Ishikawa (cell line): ENCODE measurements at regions not wholly inside any gene's neighbourhood (a gene's known extent, or its start where the extent isn't known, plus 50 kb on each side); places are given as distances from the start of the nearest gene placed in this dataset.

Experiments used
- CEBPB ChIP-seq: IDR thresholded peaks from 2 replicates; pipeline ENCODE4 v1.6.1; 2012
- CREB1 ChIP-seq: IDR thresholded peaks from 2 replicates; pipeline ENCODE4 v1.6.1; 2012; ENCODE audit warnings: low read depth
- EGR1 ChIP-seq: IDR thresholded peaks from 2 replicates; pipeline ENCODE4 v1.6.1; 2012
- EP300 ChIP-seq: IDR thresholded peaks from 2 replicates; pipeline ENCODE4 v1.6.1; 2012; ENCODE audit warnings: borderline replicate concordance
- FOXM1 ChIP-seq: IDR thresholded peaks from 2 replicates; pipeline ENCODE4 v1.6.1; 2012; ENCODE audit warnings: low read depth, borderline replicate concordance
- NFIC ChIP-seq: IDR thresholded peaks from 2 replicates; pipeline ENCODE4 v1.6.1; 2012
- RAD21 ChIP-seq: IDR thresholded peaks from 2 replicates; pipeline ENCODE4 v1.6.1; 2012; ENCODE audit warnings: low read depth
- TAF1 ChIP-seq: IDR thresholded peaks from 2 replicates; pipeline ENCODE4 v1.6.1; 2012; ENCODE audit warnings: low read depth, mild to moderate bottlenecking
- TCF12 ChIP-seq: IDR thresholded peaks from 2 replicates; pipeline ENCODE4 v1.6.1; 2012; ENCODE audit warnings: low read depth
- TEAD4 ChIP-seq: IDR thresholded peaks from 2 replicates; pipeline ENCODE4 v1.6.1; 2012
- YY1 ChIP-seq: IDR thresholded peaks from 2 replicates; pipeline ENCODE4 v1.6.1; 2012; ENCODE audit warnings: low read depth
- ZBTB7A ChIP-seq: IDR thresholded peaks from 2 replicates; pipeline ENCODE4 v1.6.1; 2012; ENCODE audit warnings: low read depth
- TF ChIP-seq, protein P1 (sequence below): IDR thresholded peaks from 2 replicates; pipeline ENCODE4 v1.6.1; 2012
- TF ChIP-seq, protein P2 (sequence below): IDR thresholded peaks from 2 replicates; pipeline ENCODE4 v1.6.1; 2012; ENCODE audit warnings: low read depth, mild to moderate bottlenecking
- TF ChIP-seq, protein P3 (sequence below): IDR thresholded peaks from 2 replicates; pipeline ENCODE4 v1.6.1; 2012

DNA sequence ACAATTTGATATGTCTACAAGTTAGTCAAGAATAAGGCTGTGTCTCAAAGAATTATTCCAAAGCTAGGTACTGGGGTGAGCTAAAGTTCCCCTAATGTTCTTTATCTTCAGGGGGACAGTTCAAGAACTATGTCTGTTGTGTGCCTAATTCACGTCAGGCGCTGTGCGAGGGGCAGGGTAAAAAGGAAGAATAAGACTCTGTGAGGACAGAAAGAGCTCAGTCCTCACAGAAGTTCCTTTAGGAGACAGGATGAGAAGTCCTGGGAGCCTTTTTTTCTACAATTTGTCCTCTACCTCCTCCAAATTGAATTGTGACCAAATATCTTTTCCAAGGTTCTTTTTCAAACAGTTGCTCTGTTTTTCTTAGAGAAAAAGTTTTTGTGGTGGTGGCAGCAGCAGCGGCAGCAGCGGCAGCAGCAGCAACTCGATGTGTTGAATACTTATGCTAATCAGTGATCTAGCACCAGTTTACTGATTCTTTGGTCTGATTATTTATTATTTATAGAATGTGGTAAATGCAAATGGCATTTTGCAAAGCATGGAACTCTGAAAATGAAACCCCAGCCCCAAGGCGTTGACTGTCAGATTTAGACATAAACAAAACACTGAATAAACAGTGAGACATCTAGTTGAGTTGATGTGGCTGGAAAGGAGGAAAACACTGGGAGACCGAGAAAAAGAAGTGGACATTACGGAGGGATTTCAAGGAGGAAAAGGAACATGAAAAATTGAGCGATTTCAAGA, 88.6 kb downstream of the GTPBP8 start:
- TF ChIP-seq, protein P1, sequence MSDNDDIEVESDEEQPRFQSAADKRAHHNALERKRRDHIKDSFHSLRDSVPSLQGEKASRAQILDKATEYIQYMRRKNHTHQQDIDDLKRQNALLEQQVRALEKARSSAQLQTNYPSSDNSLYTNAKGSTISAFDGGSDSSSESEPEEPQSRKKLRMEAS = no peak
- TF ChIP-seq ZBTB7A = no peak
- TF ChIP-seq FOXM1 = no peak
- no peak for TF ChIP-seq EGR1

DNA sequence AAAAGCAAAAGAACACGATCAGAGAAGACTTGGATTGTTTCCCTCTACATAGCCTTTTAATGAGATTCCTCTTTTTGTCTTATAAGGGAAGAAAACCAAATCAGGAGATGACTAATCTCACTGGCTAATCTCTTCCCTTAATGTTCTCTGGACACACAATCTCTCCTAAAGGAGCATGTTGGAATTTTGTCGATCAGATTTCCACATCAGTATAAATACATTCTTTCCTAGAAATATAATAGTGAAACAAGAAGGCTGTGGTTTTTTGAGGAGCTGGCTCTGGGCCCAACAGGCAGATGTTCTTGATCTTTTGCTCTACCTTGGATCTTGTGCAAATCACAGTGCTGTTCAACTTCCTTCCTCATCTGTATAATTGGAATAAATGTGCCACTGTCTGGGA, 94.0 kb downstream of the GTPBP8 start:
- TF ChIP-seq TAF1 (no peak), CREB1 (no peak)

DNA sequence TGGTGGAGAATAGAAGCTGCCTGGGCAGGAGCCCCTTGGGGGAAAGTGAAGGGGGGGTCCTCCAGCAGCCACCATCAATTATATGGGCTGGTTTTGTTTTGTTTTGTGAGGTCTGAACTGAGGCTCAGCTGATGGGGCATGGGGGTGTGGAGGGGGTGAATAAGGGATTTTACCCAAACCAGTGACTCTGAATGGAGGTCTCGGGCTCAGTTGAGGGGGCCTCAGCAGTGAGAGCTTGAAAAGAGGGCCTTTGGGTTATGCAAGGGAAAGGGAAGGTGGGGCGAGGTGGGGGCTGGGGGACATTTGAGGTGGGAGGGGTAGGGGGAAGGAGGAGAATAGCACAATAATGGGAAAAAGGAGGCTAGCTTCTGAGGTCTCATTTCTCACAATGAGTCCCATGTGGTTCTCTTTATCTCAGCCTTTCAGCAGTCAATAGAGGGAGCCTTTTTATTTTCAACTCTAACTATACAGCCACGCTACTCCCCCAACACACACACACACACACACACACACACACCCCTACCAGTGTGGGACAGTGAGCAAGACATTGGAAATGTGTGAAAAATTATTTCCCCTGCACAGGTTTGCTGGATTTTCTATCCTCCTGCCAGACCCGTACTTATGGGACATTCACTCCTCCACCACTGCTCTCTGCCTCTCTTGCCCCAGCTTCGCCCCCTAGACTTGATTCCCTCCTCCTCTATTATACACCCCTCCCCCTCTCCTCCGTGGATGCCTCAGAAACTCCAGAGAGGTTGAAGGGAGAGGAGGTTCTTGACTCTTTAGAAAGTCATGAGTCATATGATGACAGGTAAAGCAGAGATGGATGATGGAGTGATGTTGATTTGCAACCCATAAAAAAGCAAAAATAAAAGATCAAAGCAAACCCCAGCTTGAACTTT, 96.0 kb downstream of the GTPBP8 start:
- TF ChIP-seq EP300 (no peak), FOXM1 (no peak), NFIC (no peak), EGR1 (no peak), YY1 (no peak), TAF1 (no peak), ZBTB7A (no peak), CEBPB (no peak), TCF12 (no peak), RAD21 (no peak), TEAD4 (no peak), CREB1 (no peak)
- TF ChIP-seq, protein P1 = no peak
- TF ChIP-seq, protein P2, sequence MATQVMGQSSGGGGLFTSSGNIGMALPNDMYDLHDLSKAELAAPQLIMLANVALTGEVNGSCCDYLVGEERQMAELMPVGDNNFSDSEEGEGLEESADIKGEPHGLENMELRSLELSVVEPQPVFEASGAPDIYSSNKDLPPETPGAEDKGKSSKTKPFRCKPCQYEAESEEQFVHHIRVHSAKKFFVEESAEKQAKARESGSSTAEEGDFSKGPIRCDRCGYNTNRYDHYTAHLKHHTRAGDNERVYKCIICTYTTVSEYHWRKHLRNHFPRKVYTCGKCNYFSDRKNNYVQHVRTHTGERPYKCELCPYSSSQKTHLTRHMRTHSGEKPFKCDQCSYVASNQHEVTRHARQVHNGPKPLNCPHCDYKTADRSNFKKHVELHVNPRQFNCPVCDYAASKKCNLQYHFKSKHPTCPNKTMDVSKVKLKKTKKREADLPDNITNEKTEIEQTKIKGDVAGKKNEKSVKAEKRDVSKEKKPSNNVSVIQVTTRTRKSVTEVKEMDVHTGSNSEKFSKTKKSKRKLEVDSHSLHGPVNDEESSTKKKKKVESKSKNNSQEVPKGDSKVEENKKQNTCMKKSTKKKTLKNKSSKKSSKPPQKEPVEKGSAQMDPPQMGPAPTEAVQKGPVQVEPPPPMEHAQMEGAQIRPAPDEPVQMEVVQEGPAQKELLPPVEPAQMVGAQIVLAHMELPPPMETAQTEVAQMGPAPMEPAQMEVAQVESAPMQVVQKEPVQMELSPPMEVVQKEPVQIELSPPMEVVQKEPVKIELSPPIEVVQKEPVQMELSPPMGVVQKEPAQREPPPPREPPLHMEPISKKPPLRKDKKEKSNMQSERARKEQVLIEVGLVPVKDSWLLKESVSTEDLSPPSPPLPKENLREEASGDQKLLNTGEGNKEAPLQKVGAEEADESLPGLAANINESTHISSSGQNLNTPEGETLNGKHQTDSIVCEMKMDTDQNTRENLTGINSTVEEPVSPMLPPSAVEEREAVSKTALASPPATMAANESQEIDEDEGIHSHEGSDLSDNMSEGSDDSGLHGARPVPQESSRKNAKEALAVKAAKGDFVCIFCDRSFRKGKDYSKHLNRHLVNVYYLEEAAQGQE = no peak
- TF ChIP-seq, protein P3, sequence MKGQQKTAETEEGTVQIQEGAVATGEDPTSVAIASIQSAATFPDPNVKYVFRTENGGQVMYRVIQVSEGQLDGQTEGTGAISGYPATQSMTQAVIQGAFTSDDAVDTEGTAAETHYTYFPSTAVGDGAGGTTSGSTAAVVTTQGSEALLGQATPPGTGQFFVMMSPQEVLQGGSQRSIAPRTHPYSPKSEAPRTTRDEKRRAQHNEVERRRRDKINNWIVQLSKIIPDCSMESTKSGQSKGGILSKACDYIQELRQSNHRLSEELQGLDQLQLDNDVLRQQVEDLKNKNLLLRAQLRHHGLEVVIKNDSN = no peak

DNA sequence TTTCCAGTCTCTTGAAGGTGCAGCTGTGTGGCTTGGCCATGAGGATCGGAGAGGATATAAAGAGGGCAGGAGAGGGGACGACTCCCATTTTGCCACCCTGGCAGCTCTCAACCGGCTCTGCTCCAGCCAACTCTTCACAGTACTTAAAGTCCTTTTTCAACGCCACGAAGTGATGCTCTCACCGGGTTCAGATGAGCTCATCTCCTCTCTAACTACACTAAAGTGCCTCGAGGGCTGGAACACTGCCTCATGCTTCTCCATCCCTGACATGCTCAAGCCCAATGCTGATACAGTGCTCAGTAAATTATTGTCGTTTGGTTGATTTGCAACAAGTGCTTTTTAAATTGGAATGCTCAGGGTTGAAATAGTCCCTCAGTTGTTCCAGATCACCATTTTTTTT, 97.8 kb downstream of the GTPBP8 start:
- TF ChIP-seq, protein P1 = no peak
- no peak for TF ChIP-seq EP300
- no peak for TF ChIP-seq TCF12
- no peak for TF ChIP-seq FOXM1
- no peak for TF ChIP-seq EGR1
- TF ChIP-seq RAD21 = no peak
- no peak for TF ChIP-seq TEAD4

DNA sequence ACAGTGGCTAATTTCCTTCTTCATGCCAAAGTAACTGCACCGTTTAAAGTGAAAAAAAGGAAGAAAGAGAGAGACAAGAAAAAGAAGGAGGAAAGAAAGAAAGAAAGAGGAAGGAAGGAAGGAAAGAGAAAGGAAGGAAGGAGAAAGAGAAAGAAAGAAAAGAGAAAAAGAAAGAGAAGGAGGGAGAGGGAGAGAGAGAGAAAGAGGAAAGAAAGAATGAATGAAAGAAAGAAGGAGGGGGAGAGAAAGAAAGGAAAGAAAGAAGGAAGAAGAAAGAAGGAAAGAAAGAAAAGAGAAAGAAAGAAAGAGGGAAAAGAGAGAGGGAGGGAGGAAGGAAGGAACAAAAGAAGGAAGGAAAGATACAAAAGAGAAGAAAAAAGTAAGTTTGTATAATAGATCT, 100.6 kb downstream of the GTPBP8 start:
- TF ChIP-seq CREB1 (no peak), FOXM1 (no peak), CEBPB (no peak), NFIC (no peak), RAD21 (no peak)

DNA sequence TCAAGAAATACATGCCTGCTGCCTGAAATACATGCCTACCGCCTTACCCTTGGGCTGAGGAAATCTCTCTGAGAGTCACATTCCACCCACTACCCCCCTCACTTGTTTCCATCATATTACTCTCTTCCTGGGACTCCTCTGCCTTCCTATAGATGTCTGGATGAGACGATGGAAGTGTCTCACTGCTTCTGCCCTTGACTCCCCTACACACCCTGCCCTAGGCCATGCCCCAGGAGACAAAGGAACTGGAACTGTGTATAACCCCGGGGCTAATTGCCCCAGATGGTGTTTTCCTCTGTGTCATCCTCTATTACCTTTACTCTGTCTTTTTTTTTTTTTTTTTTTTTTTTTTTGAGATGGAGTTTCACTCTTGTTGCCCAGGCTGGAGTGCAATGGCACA, 102.0 kb downstream of the GTPBP8 start:
- TF ChIP-seq CEBPB (no peak), ZBTB7A (no peak), TCF12 (no peak), TAF1 (no peak), EP300 (no peak), NFIC (no peak), EGR1 (no peak), FOXM1 (no peak), YY1 (no peak)
- TF ChIP-seq, protein P2 = no peak
- TF ChIP-seq, protein P3 = no peak
- TF ChIP-seq, protein P1 = no peak
